K562 (cell line): ENCODE measurements at regions not wholly inside any gene's neighbourhood (a gene's known extent, or its start where the extent isn't known, plus 50 kb on each side); places are given as distances from the start of the nearest gene placed in this dataset.
A peak's percentile ranks its signal among the peaks of the same experiment; 100 is the strongest.

Experiments used
- ATAC-seq: fragments of 200-7000 bp; cut with Tn5 transposase; 3 replicates; pipeline ENCODE4 v1.9.1; 2020; ENCODE audit warnings: moderate library complexity
- BruUV-seq: library from RNA; stranded (reverse); fragments of 400-500 nt; replicated peaks from 2 replicates; lab custom pipeline; 2021; lab: Mats Ljungman, UMichigan
- CTCF ChIA-PET: fragments of 300-600 bp; formaldehyde crosslinking; extraction: SDS; loops from one replicate; lab custom pipeline; 2021; ENCODE audit warnings: low intra/inter-chr PET ratio; lab: Yijun Ruan, JAX
- POLR2A ChIA-PET: fragments of 300-600, 350-650 bp; sonication (Branson Sonifier 250); formaldehyde crosslinking; extraction: SDS; loops from one replicate; lab custom pipeline; 2021; ENCODE audit warnings: antibody characterized with exemption, inconsistent platforms; lab: Yijun Ruan, JAX
- DNase-seq, 4 experiments: peaks; one replicate each; pipeline versions ENCODE4 v3.0.0 to v3.0.0-alpha.2; 2011 to 2018; ENCODE audit warnings: low spot score in 3 of 4, mixed read lengths in 3 of 4; ENCODE audit errors: extremely low read depth in 1 of 4
- FAIRE-seq: peaks from 2 replicates; lab custom pipeline; 2011; peaks lifted over from hg19 to GRCh38; lab: Jason Lieb, UNC
- H2AFZ ChIP-seq: 2 replicates; pipeline ENCODE4 v1.6.0; 2011; ENCODE audit warnings: low read depth, low read length, control low read depth, inconsistent platforms
- H3K27ac ChIP-seq: fragments of 200-600 bp; 3 replicates; pipeline ENCODE4 v1.8.0; 2011; ENCODE audit warnings: low read depth, mild to moderate bottlenecking, control low read depth, inconsistent platforms, low read length, moderate library complexity, mixed read lengths; ENCODE audit errors: extremely low read depth
- H3K27me3 ChIP-seq, 2 experiments: fragments of 300-600 bp in 1 of 2; 2 replicates in 1 of 2; 3 replicates in 1 of 2; pipeline versions ENCODE4 v1.6.0 to v1.8.0; 2011; ENCODE audit warnings: inconsistent platforms in 2 of 2, low read length in 2 of 2, mild to moderate bottlenecking in 1 of 2, mixed read lengths in 1 of 2, moderate library complexity in 1 of 2; ENCODE audit not compliant: control insufficient read depth in 2 of 2, insufficient read depth in 2 of 2
- H3K36me3 ChIP-seq: fragments of 300-600 bp; 3 replicates; pipeline ENCODE4 v1.8.0; 2011; ENCODE audit warnings: mild to moderate bottlenecking, low read length, inconsistent platforms; ENCODE audit not compliant: control insufficient read depth, insufficient read depth
- H3K4me1 ChIP-seq, 2 experiments: fragments of 200-600 bp in 1 of 2; replicated peaks in 1 of 2; 2 replicates in 1 of 2; 3 replicates in 1 of 2; pipeline versions ENCODE4 v1.5.1 to v1.8.0; 2011; ENCODE audit warnings: inconsistent platforms in 2 of 2, low read length in 2 of 2, mild to moderate bottlenecking in 1 of 2, mixed read lengths in 1 of 2, moderate library complexity in 1 of 2; ENCODE audit not compliant: control insufficient read depth in 2 of 2, insufficient read depth in 2 of 2
- H3K4me2 ChIP-seq: 2 replicates; pipeline ENCODE4 v1.6.1; 2011; ENCODE audit warnings: low read length, control low read depth, inconsistent platforms, mixed read lengths; ENCODE audit not compliant: insufficient read depth
- H3K4me3 ChIP-seq: fragments of 200-600 bp; sonication (generic), shearing (Covaris generic); 2 replicates; pipeline ENCODE4 v1.5.1; 2016; ENCODE audit warnings: control low read depth, inconsistent platforms
- H3K79me2 ChIP-seq: fragments of 200-600 bp; 3 replicates; pipeline ENCODE4 v1.8.0; 2011; ENCODE audit warnings: low read length, inconsistent platforms; ENCODE audit not compliant: control insufficient read depth, insufficient read depth
- H3K9ac ChIP-seq, 2 experiments: 2 replicates each; pipeline versions ENCODE4 v1.6.0 to v1.6.1; 2011; ENCODE audit warnings: low read depth in 2 of 2, low read length in 2 of 2, control low read depth in 1 of 2, inconsistent platforms in 1 of 2, mild to moderate bottlenecking in 1 of 2, mixed read lengths in 1 of 2; ENCODE audit not compliant: insufficient read depth in 1 of 2
- H3K9me1 ChIP-seq: one replicate; pipeline ENCODE4 v1.6.0; 2011; ENCODE audit warnings: inconsistent platforms, mild to moderate bottlenecking, low read length, moderate library complexity; ENCODE audit not compliant: control insufficient read depth, insufficient read depth
- H3K9me3 ChIP-seq: replicated peaks from 2 replicates; pipeline ENCODE4 v1.5.1; 2011; ENCODE audit warnings: low read depth, low read length, inconsistent platforms; ENCODE audit not compliant: control insufficient read depth, insufficient read depth
- H4K20me1 ChIP-seq: replicated peaks from 2 replicates; pipeline ENCODE4 v1.6.1; 2011; ENCODE audit warnings: low read length, inconsistent platforms, mixed read lengths; ENCODE audit not compliant: control insufficient read depth, insufficient read depth
- RFX7 ChIP-seq: fragments of 250-450 bp; sonication (Bioruptor Pico); IDR thresholded peaks from 2 replicates; pipeline ENCODE4 v1.5.1; 2021; ENCODE audit warnings: mild to moderate bottlenecking
- ZBTB11 ChIP-seq, 3 experiments: fragments of 200-800 bp in 1 of 3; fragments of 250-450 bp in 1 of 3; fragments of 450-650 bp in 1 of 3; sonication (Bioruptor Pico) in 1 of 3; sonication (Bioruptor generic) in 1 of 3; formaldehyde crosslinking in 1 of 3; IDR thresholded peaks; 2 replicates each; pipeline versions ENCODE4 v1.6.1 to v1.8.0; 2016 to 2022; ENCODE audit warnings: mild to moderate bottlenecking in 2 of 3, missing genetic modification characterization in 2 of 3, missing compliant biosample characterization in 1 of 3, moderate library complexity in 1 of 3
- WGBS: fragments of 100-300 bp; shearing (Covaris generic); methylation state at CpG from one replicate; pipeline ENCODE4 v1.1.6; 2016; ENCODE audit warnings: low coverage, mixed read lengths; ENCODE audit not compliant: insufficient coverage; ENCODE audit errors: missing lambda C conversion rate; 5-methylcytosine and 5-hydroxymethylcytosine counted together
- in situ Hi-C: fragments of 300-500 bp; cut with MboI; formaldehyde crosslinking; loops from 4 replicates; pipeline ENCODE4 v1.15.0; 2018; ENCODE audit warnings: inconsistent platforms, mixed read lengths
- intact Hi-C: fragments of 100-400 bp; cut with micrococcal nuclease; formaldehyde crosslinking; loops from 2 replicates; pipeline ENCODE4 v1.14.2; 2022

- Histone ChIP-seq H3K79me2 (no peaks in the 10 kb centered on the region), H3K9me3 (no peaks in the 10 kb centered on the region), H4K20me1 (no peaks in the 10 kb centered on the region), H3K4me1 (no peaks in the 10 kb centered on the region), H3K9ac (no peak overlapping the region), H2AFZ (no peak overlapping the region), H3K9me1 (no peaks in the 10 kb centered on the region), H3K27me3 (peaks cover 0 to 37% of the 10 kb centered on the region in 2 experiments; a peak in 3 of 5 replicates), H3K27ac (no peak overlapping the region), H3K36me3 (no peaks in the 10 kb centered on the region), H3K4me2 (no peak overlapping the region), H3K4me3 (no peak overlapping the region)
- intact Hi-C loops (no loop called here), in situ Hi-C loops (no loop called here)
- TF ChIP-seq RFX7 (CRISPR knock-in tag) (no peak), ZBTB11 (CRISPR knock-in tag; IDR thresholded peaks at IDR 0.05) (peak in 1 of 3 experiments; percentile 15; a peak in 2 of 6 replicates)
- BruUV-seq: no TSS peak
- under 1% methylated on average over 25 of the region's 31 CpGs for WGBS
- ChIA-PET CTCF (no interaction called here), POLR2A (no interaction called here)
- ATAC-seq: no peak
- DNase-seq: no peak
- no peak for FAIRE-seq
Measured at GRCh38 chr20:47968541-47969310, 183.4 kb upstream of the SULF2 start.
